ENCODE measurements at regions not wholly inside any gene's neighbourhood (a gene's known extent, or its start where the extent isn't known, plus 50 kb on each side); places are given as distances from the start of the nearest gene placed in this dataset.

GRCh38 chr21:26674323-26674722 is 101.2 kb upstream of the CYYR1 start:
- no peak for DNase-seq
- Histone ChIP-seq H3K27me3 (no peaks in the 10 kb centered on the region), H3K4me1 (no peaks in the 10 kb centered on the region), H3K9me3 (no peaks in the 10 kb centered on the region), H3K4me3 (no peak overlapping the region), H3K36me3 (no peaks in the 10 kb centered on the region), H3K27ac (no peak overlapping the region)
- in situ Hi-C loops (cut with MboI; ENCODE audit: low pct_ligation_motif_present in 1 of 4, low pct_unique_long_range_greater_than_20kb in 1 of 4, low sequenced_read_pairs in 3 of 4) (no loop called here), intact Hi-C loops (cut with DNase I; ENCODE audit: low total_unique reads) (no loop called here)
- 63% methylated on average over 5 of the region's 5 CpGs; no CpG with 5 or more reads in 1 of the 2 donors for WGBS, 2 donors (ENCODE audit: low coverage in 1 of 2)
- TF ChIP-seq CTCF (IDR thresholded peaks at IDR 0.05) (no peak), EP300 (IDR thresholded peaks at IDR 0.05; ENCODE audit: low read depth) (no peak), POLR2A (IDR thresholded peaks at IDR 0.05) (no peak), POLR2AphosphoS5 (IDR thresholded peaks at IDR 0.05) (no peak)

- in situ Hi-C loops (cut with MboI; ENCODE audit: low pct_ligation_motif_present in 1 of 4, low pct_unique_long_range_greater_than_20kb in 1 of 4, low sequenced_read_pairs in 3 of 4), result no loop called here
- intact Hi-C loops (cut with DNase I; ENCODE audit: low total_unique reads), result no loop called here
- H3K4me1 ChIP-seq, result no peaks in the 10 kb centered on the region
- H3K27ac ChIP-seq, result no peak overlapping the region
- no peaks in the 10 kb centered on the region for H3K9me3 ChIP-seq
- H3K36me3 ChIP-seq, result no peaks in the 10 kb centered on the region
- no peak for TF ChIP-seq CTCF (IDR thresholded peaks at IDR 0.05)
- no peak for DNase-seq
- 85% methylated on average over 4 of the region's 4 CpGs; no CpG with 5 or more reads in 1 of the 2 donors for WGBS, 2 donors (ENCODE audit: low coverage in 1 of 2)
- H3K27me3 ChIP-seq, result no peaks in the 10 kb centered on the region
- no peak overlapping the region for H3K4me3 ChIP-seq
Measured at GRCh38 chr21:26669215-26669764, 96.2 kb upstream of the CYYR1 start.

- WGBS, 2 donors (ENCODE audit: low coverage in 1 of 2), result 77 to 81% methylated on average over 4 of the region's 4 CpGs
- intact Hi-C loops (cut with DNase I; ENCODE audit: low total_unique reads), result no loop called here
- TF ChIP-seq CTCF (IDR thresholded peaks at IDR 0.05) (no peak), POLR2A (IDR thresholded peaks at IDR 0.05) (no peak), POLR2AphosphoS5 (IDR thresholded peaks at IDR 0.05) (no peak), EP300 (IDR thresholded peaks at IDR 0.05; ENCODE audit: low read depth) (no peak)
- Histone ChIP-seq H3K27ac (no peak overlapping the region), H3K4me1 (no peaks in the 10 kb centered on the region), H3K36me3 (no peaks in the 10 kb centered on the region), H3K4me3 (no peak overlapping the region), H3K9me3 (no peaks in the 10 kb centered on the region), H3K27me3 (no peaks in the 10 kb centered on the region)
- in situ Hi-C loops (cut with MboI; ENCODE audit: low pct_ligation_motif_present in 1 of 4, low pct_unique_long_range_greater_than_20kb in 1 of 4, low sequenced_read_pairs in 3 of 4), result no loop called here
- no peak for DNase-seq
Measured at GRCh38 chr21:26659757-26660156, 86.7 kb upstream of the CYYR1 start.

- no peak overlapping the region for H3K4me3 ChIP-seq
- H3K4me1 ChIP-seq, result no peaks in the 10 kb centered on the region
- TF ChIP-seq EP300 (IDR thresholded peaks at IDR 0.05; ENCODE audit: low read depth) (no peak), CTCF (IDR thresholded peaks at IDR 0.05) (no peak), POLR2A (IDR thresholded peaks at IDR 0.05) (no peak), POLR2AphosphoS5 (IDR thresholded peaks at IDR 0.05) (no peak)
- no peak for DNase-seq
- no peaks in the 10 kb centered on the region for H3K36me3 ChIP-seq
- in situ Hi-C loops (cut with MboI; ENCODE audit: low pct_ligation_motif_present in 1 of 4, low pct_unique_long_range_greater_than_20kb in 1 of 4, low sequenced_read_pairs in 3 of 4) (no loop called here), intact Hi-C loops (cut with DNase I; ENCODE audit: low total_unique reads) (no loop called here)
- H3K9me3 ChIP-seq, result no peaks in the 10 kb centered on the region
- no peaks in the 10 kb centered on the region for H3K27me3 ChIP-seq
- H3K27ac ChIP-seq, result no peak overlapping the region
- 80% methylated on average over 1 of the region's 1 CpG; no CpG with 5 or more reads in 1 of the 2 donors for WGBS, 2 donors (ENCODE audit: low coverage in 1 of 2)
Measured at GRCh38 chr21:26659182-26659581, 86.1 kb upstream of the CYYR1 start.

Measured in transverse colon (tissue), 4 donors.